Transverse colon (tissue), 4 donors: ENCODE measurements at regions not wholly inside any gene's neighbourhood (a gene's known extent, or its start where the extent isn't known, plus 50 kb on each side); places are given as distances from the start of the nearest gene placed in this dataset.

Experiments
- CTCF ChIP-seq, 5 experiments: fragments of 200-600 bp in 3 of 5; fragments of 450-650 bp in 2 of 5; sonication (generic) in 3 of 5; IDR thresholded peaks; 1 replicate in 2 of 5; 2 replicates in 3 of 5; pipeline ENCODE4 v1.5.1; 2016 to 2017; ENCODE audit warnings: antibody characterized with exemption in 5 of 5, inconsistent platforms in 3 of 5, mild to moderate bottlenecking in 2 of 5, moderate library complexity in 1 of 5
- POLR2A ChIP-seq: fragments of 450-650 bp; IDR thresholded peaks from one replicate; pipeline ENCODE4 v1.6.1; 2016; ENCODE audit warnings: antibody characterized with exemption, mild to moderate bottlenecking, moderate library complexity
- POLR2AphosphoS5 ChIP-seq, 3 donors: sonication (generic); formaldehyde crosslinking; IDR thresholded peaks; one replicate each; pipeline ENCODE4 v1.6.1; 2016; ENCODE audit warnings: antibody characterized with exemption in 3 of 3

GRCh38 chr15:100786901-100787566 lies 92.6 kb upstream of the ALDH1A3 start:
- no peak for TF ChIP-seq CTCF (IDR thresholded peaks at IDR 0.05)
- TF ChIP-seq POLR2AphosphoS5 (IDR thresholded peaks at IDR 0.05): no peak
- no peak for TF ChIP-seq POLR2A
